SJCRH30 (cell line): ENCODE measurements at regions not wholly inside any gene's neighbourhood (a gene's known extent, or its start where the extent isn't known, plus 50 kb on each side); places are given as distances from the start of the nearest gene placed in this dataset.

Source experiments
- DNase-seq, 2 experiments: peaks; one replicate each; pipeline ENCODE4 v3.0.0-alpha.2; 2015 to 2020
- H3K27ac ChIP-seq: fragments of 250-450 bp; sonication (Bioruptor Pico); 2 replicates; pipeline ENCODE4 v1.5.1; 2020; ENCODE audit warnings: mild to moderate bottlenecking, moderate library complexity
- H3K27me3 ChIP-seq: fragments of 250-450 bp; sonication (Bioruptor Pico); 2 replicates; pipeline ENCODE4 v1.5.1; 2020; ENCODE audit warnings: mild to moderate bottlenecking, moderate library complexity
- H3K36me3 ChIP-seq: fragments of 250-450 bp; sonication (Bioruptor Pico); 2 replicates; pipeline ENCODE4 v1.5.1; 2020; ENCODE audit warnings: mild to moderate bottlenecking, moderate library complexity
- H3K4me1 ChIP-seq: fragments of 250-450 bp; sonication (Bioruptor Pico); 2 replicates; pipeline ENCODE4 v1.5.1; 2020; ENCODE audit warnings: mild to moderate bottlenecking, moderate library complexity
- H3K4me3 ChIP-seq: fragments of 250-450 bp; sonication (Bioruptor Pico); 2 replicates; pipeline ENCODE4 v1.5.1; 2020; ENCODE audit warnings: mild to moderate bottlenecking, moderate library complexity
- H3K9me3 ChIP-seq: fragments of 250-450 bp; sonication (Bioruptor Pico); replicated peaks from 2 replicates; pipeline ENCODE4 v1.5.1; 2020; ENCODE audit warnings: mild to moderate bottlenecking, moderate library complexity

DNA sequence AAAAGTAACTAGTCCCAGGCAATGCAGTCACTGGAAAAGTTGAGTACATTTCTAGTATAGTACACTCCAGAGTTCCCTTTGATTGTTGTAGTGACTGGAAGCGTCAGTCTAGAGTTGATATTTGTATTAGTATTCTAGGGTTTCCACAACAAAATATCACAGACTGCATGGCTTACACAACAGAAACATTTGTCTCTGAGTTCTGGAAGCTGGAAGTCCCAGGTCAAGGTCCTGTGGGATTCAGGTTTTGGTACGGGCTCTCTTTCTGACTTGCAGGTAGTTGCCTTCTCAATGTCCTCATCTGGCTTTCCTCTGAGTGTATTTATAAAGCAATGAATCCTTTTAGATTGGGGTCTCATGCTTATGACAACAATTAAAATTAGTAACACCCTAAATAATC, 1119.1 kb upstream of the PHF14 start:
- Histone ChIP-seq H3K27me3 (no peaks in the 10 kb centered on the region), H3K27ac (no peak overlapping the region), H3K9me3 (no peaks in the 10 kb centered on the region), H3K4me1 (no peaks in the 10 kb centered on the region), H3K36me3 (no peaks in the 10 kb centered on the region), H3K4me3 (no peak overlapping the region)
- DNase-seq = no peak

GRCh38 chr7:9856668-9857067, 1117.0 kb upstream of the PHF14 start:
- no peak for DNase-seq
- Histone ChIP-seq H3K27me3 (no peaks in the 10 kb centered on the region), H3K9me3 (no peaks in the 10 kb centered on the region), H3K27ac (no peak overlapping the region), H3K4me1 (no peaks in the 10 kb centered on the region), H3K4me3 (no peak overlapping the region), H3K36me3 (no peaks in the 10 kb centered on the region)

DNA sequence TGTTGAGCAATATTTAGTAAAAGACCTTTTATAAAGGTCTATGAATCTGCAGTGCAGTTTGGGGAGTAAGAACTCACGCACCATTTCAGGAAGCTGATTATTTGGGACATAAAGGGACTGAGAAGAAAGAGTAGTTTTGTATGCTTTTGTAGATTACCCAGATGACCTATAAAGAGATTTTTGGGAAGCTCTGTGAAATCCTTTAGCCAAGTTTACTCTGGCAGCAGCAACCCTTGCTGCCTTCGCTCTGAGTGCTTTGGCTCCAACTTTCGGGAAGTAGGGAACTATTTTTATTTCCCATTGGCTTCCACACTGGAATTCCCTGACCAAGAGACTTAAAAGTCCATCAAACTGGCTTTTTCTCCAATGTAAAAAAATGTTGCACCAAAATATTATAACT, 1110.1 kb upstream of the PHF14 start:
- no peak overlapping the region for H3K27ac ChIP-seq
- no peaks in the 10 kb centered on the region for H3K36me3 ChIP-seq
- H3K27me3 ChIP-seq = no peaks in the 10 kb centered on the region
- DNase-seq = no peak
- H3K9me3 ChIP-seq = no peaks in the 10 kb centered on the region
- no peak overlapping the region for H3K4me3 ChIP-seq
- no peaks in the 10 kb centered on the region for H3K4me1 ChIP-seq

DNA sequence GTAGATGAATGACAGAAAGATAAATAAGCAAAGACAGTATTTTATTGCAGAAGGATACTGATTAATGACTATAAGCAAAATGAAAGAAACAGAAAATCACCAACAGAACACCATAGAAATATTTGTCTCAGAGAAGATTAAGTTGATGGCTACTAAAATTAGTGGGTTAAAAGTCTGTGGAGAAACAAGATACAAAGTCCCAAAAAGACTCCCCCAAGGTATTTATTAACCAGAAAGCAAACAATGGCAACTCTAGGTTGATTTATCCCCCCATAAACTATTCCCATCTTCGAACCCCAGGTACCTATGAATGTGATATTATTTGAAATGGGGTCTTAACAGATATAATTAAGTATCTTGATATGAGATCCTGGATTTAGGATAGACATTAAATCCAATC, 1104.5 kb upstream of the PHF14 start:
- Histone ChIP-seq H3K9me3 (no peaks in the 10 kb centered on the region), H3K36me3 (no peaks in the 10 kb centered on the region), H3K4me3 (no peak overlapping the region), H3K4me1 (no peaks in the 10 kb centered on the region), H3K27ac (no peak overlapping the region), H3K27me3 (no peaks in the 10 kb centered on the region)
- DNase-seq = no peak

DNA sequence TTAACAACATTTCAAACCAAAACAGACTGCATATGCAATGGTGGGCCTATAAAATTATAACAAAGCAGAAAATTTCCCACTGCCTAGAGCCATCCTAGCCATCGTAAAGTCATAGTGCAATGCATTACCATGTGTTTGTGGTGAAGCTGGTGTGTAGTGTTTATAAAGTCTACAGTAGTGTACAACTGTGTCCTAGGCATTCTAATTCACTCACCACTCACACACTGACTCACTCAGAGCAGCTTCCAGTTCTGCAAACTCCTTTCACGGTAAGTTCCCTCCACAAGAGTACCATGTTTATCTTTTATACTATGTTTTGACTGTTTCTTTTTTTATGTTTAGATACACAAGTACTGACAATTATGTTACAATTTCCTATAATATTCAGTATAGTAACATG, 1104.1 kb upstream of the PHF14 start:
- DNase-seq = no peak
- Histone ChIP-seq H3K36me3 (no peaks in the 10 kb centered on the region), H3K9me3 (no peaks in the 10 kb centered on the region), H3K4me1 (no peaks in the 10 kb centered on the region), H3K27me3 (no peaks in the 10 kb centered on the region), H3K27ac (no peak overlapping the region), H3K4me3 (no peak overlapping the region)

GRCh38 chr7:9870674-9871073, 1103.0 kb upstream of the PHF14 start:
- Histone ChIP-seq H3K27me3 (no peaks in the 10 kb centered on the region), H3K27ac (no peak overlapping the region), H3K4me1 (no peaks in the 10 kb centered on the region)

GRCh38 chr7:9874182-9874581, 1099.5 kb upstream of the PHF14 start:
- Histone ChIP-seq H3K9me3 (no peaks in the 10 kb centered on the region), H3K27ac (no peak overlapping the region), H3K27me3 (no peaks in the 10 kb centered on the region), H3K4me3 (no peak overlapping the region), H3K4me1 (no peaks in the 10 kb centered on the region), H3K36me3 (no peaks in the 10 kb centered on the region)
- DNase-seq = no peak

More at GRCh38 chr7:9870674-9871073, 1103.0 kb upstream of the PHF14 start:
- H3K4me3 ChIP-seq = no peak overlapping the region
- no peak for DNase-seq
- no peaks in the 10 kb centered on the region for H3K9me3 ChIP-seq
- no peaks in the 10 kb centered on the region for H3K36me3 ChIP-seq

DNA sequence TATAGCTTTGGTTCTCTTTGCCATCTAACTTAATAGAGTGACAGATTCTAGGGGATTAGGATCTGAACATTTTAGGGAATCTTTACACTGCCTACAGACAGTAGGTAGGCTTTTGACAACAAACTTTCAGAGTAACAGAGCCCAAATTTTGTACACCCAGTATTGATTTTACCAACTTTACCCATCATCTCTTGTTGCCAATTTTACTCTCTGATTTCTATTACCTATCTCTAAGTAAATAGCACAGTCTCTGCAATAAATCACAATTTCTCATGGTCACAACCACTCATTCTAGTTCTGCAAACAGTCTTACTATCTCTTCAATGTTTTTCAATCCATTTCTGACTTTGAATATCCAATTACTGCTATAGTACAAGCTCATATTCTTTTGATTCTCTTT, 1097.6 kb upstream of the PHF14 start:
- no peaks in the 10 kb centered on the region for H3K9me3 ChIP-seq
- H3K27ac ChIP-seq = no peak overlapping the region
- H3K4me1 ChIP-seq = no peaks in the 10 kb centered on the region
- DNase-seq = no peak
- no peaks in the 10 kb centered on the region for H3K36me3 ChIP-seq
- H3K27me3 ChIP-seq = no peaks in the 10 kb centered on the region
- no peak overlapping the region for H3K4me3 ChIP-seq

- Histone ChIP-seq H3K27me3 (no peaks in the 10 kb centered on the region), H3K36me3 (no peaks in the 10 kb centered on the region), H3K4me1 (no peaks in the 10 kb centered on the region), H3K9me3 (no peaks in the 10 kb centered on the region), H3K27ac (no peak overlapping the region), H3K4me3 (no peak overlapping the region)
- no peak for DNase-seq
Observed at GRCh38 chr7:9889554-9889953, 1084.1 kb upstream of the PHF14 start.

GRCh38 chr7:9890092-9890491, 1083.6 kb upstream of the PHF14 start:
- Histone ChIP-seq H3K27me3 (no peaks in the 10 kb centered on the region), H3K4me3 (no peak overlapping the region), H3K27ac (no peak overlapping the region), H3K4me1 (no peaks in the 10 kb centered on the region), H3K36me3 (no peaks in the 10 kb centered on the region), H3K9me3 (no peaks in the 10 kb centered on the region)
- DNase-seq = peak in 1 of 2 experiments; percentile 31

- DNase-seq = no peak
- Histone ChIP-seq H3K4me3 (no peak overlapping the region), H3K9me3 (0 out of 2 replicates have a peak, but pooled peaks cover 4% of the 10 kb centered on the region), H3K36me3 (no peaks in the 10 kb centered on the region), H3K27me3 (no peaks in the 10 kb centered on the region), H3K4me1 (no peaks in the 10 kb centered on the region), H3K27ac (no peak overlapping the region)
Observed at GRCh38 chr7:9891056-9891455, 1082.6 kb upstream of the PHF14 start.

DNA sequence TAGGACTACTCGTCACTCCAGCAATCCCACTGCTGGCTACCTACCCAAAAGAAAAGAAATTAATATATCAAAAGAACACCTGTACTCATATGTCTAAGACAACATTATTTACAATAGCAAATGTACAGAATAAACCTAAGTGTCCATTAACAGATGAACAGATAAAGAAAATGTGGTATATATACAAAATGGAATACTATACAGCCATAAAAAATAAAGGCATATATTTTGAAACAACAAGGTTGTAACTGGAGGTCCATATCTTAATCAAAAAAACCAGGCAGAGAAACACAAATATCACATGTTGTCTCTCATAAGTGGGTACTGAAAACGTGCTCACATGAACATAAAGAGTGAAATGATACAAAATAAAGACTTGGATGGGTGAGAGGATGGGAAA, 1073.3 kb upstream of the PHF14 start:
- H3K9me3 ChIP-seq = 0 out of 2 replicates have a peak, but pooled peaks cover 6% of the 10 kb centered on the region

GRCh38 chr7:9921326-9921725, 1052.3 kb upstream of the PHF14 start:
- no peaks in the 10 kb centered on the region for H3K36me3 ChIP-seq

More for the DNA sequence above, 1073.3 kb upstream of the PHF14 start:
- H3K4me1 ChIP-seq = no peaks in the 10 kb centered on the region
- DNase-seq = no peak
- H3K36me3 ChIP-seq = no peaks in the 10 kb centered on the region
- no peak overlapping the region for H3K27ac ChIP-seq
- no peaks in the 10 kb centered on the region for H3K27me3 ChIP-seq
- H3K4me3 ChIP-seq = no peak overlapping the region

DNA sequence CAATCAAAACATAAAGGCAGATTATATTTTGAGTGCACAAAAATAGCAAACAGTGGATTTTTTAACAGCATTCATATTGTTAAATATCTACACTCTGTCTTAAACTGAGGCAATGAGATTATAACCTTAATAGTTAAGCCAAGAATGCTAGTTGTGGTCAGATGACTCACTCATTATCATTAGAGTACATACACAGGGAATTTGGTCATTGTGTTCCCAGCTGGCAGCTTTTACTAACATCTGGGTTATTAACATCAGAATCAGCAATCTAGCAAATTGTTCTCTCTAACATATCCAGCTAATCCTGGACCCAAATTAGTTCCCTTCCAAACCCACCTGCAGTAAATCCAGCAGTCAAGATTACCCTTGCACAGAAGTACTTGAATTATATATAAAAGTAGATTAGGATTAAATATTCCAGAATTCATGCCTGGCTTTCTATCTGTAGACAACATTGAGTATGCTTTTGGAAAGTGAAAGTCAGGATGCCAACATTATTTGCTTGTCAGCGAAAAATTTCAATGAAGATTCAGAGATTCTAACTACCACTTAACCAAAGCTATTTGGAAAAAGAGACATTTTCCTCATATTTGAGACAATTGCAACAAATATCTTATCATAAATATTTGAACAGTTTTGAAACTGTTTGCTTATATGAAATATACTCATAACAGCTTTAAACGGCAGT, 1035.6 kb upstream of the PHF14 start:
- Histone ChIP-seq H3K27me3 (no peaks in the 10 kb centered on the region), H3K9me3 (peaks cover 9% of the 10 kb centered on the region), H3K4me3 (no peak overlapping the region), H3K27ac (no peak overlapping the region), H3K36me3 (no peaks in the 10 kb centered on the region), H3K4me1 (peaks cover 15% of the 10 kb centered on the region)
- peak; percentile 24 to 54 for DNase-seq

More at GRCh38 chr7:9921326-9921725, 1052.3 kb upstream of the PHF14 start:
- DNase-seq = peak; percentile 50 to 79
- H3K4me3 ChIP-seq = no peak overlapping the region
- H3K27me3 ChIP-seq = no peaks in the 10 kb centered on the region
- no peaks in the 10 kb centered on the region for H3K9me3 ChIP-seq
- peak overlapping the region; percentile 29 for H3K27ac ChIP-seq
- H3K4me1 ChIP-seq = peaks cover 22% of the 10 kb centered on the region

GRCh38 chr7:9939176-9939575, 1034.5 kb upstream of the PHF14 start:
- no peaks in the 10 kb centered on the region for H3K27me3 ChIP-seq
- DNase-seq = no peak

GRCh38 chr7:9945131-9945530, 1028.5 kb upstream of the PHF14 start:
- Histone ChIP-seq H3K4me1 (peaks cover 12% of the 10 kb centered on the region; the same call in 1 of the 2 replicates), H3K36me3 (no peaks in the 10 kb centered on the region), H3K27me3 (no peaks in the 10 kb centered on the region), H3K4me3 (no peak overlapping the region), H3K27ac (no peak overlapping the region), H3K9me3 (no peaks in the 10 kb centered on the region)
- peak in 1 of 2 experiments; percentile 57 for DNase-seq

More at GRCh38 chr7:9939176-9939575, 1034.5 kb upstream of the PHF14 start:
- Histone ChIP-seq H3K4me1 (peaks cover 15% of the 10 kb centered on the region), H3K36me3 (no peaks in the 10 kb centered on the region), H3K4me3 (no peak overlapping the region), H3K9me3 (peaks cover 9% of the 10 kb centered on the region), H3K27ac (no peak overlapping the region)
